ACC112 (cell line): ENCODE measurements at regions not wholly inside any gene's neighbourhood (a gene's known extent, or its start where the extent isn't known, plus 50 kb on each side); places are given as distances from the start of the nearest gene placed in this dataset.

Experiments
- H2AFZ ChIP-seq: fragments of 200-600 bp; sonication (generic); one replicate; pipeline ENCODE4 v1.6.0; 2017; ENCODE audit warnings: antibody characterized with exemption, low read length; ENCODE audit not compliant: unreplicated experiment
- H3K27ac ChIP-seq: fragments of 200-600 bp; sonication (generic); 2 replicates; pipeline ENCODE4 v1.5.1; 2014; ENCODE audit warnings: low read depth, mild to moderate bottlenecking, antibody characterized with exemption, low read length, moderate library complexity
- H3K27me3 ChIP-seq: fragments of 200-600 bp; sonication (generic); 2 replicates; pipeline ENCODE4 v1.6.1; 2014; ENCODE audit warnings: mild to moderate bottlenecking, antibody characterized with exemption, low read length, moderate library complexity, mixed read lengths; ENCODE audit not compliant: insufficient read depth
- H3K36me3 ChIP-seq: fragments of 200-600 bp; sonication (generic); 2 replicates; pipeline ENCODE4 v1.6.1; 2016; ENCODE audit warnings: mild to moderate bottlenecking, antibody characterized with exemption, low read length, moderate library complexity, mixed read lengths; ENCODE audit not compliant: insufficient read depth
- H3K4me1 ChIP-seq: fragments of 200-600 bp; sonication (generic); one replicate; pipeline ENCODE4 v1.6.1; 2016; ENCODE audit warnings: low read length, mixed read lengths; ENCODE audit not compliant: insufficient read depth, unreplicated experiment, control insufficient read depth
- H3K4me3 ChIP-seq: fragments of 200-600 bp; sonication (generic); 2 replicates; pipeline ENCODE4 v1.5.1; 2014; ENCODE audit warnings: mild to moderate bottlenecking, low read depth, low read length
- H3K79me2 ChIP-seq: fragments of 200-600 bp; sonication (generic); one replicate; pipeline ENCODE4 v1.6.0; 2016; ENCODE audit warnings: low read length; ENCODE audit not compliant: control insufficient read depth, unreplicated experiment, insufficient read depth

DNA sequence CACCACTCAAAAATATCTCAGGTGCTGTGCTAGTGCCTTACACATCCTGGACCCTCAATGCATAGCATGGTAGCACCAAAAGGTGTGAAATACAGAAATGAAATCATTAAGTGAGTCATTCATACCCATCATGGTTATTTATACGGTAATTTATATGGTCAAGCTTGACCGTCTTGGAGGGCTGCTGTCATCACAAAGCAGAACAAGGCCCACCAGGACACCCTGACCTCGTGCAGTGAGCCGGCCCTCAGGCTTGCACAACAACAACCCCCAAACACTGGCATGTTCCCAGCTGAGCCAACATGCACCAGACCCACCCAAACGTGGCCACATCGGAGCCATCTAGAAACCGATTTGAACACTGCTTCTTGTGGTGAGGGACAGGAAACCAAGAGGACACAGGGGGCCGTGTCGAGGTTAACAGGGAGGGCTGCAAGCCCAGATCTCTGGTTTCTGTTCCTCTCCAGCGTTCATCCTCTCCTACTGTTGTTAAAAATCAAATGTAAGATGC is 378.5 kb upstream of the ID2 start:
- no peak overlapping the region for H2AFZ ChIP-seq
- H3K4me1 ChIP-seq = peaks cover 5% of the 10 kb centered on the region
- H3K27me3 ChIP-seq = no peaks in the 10 kb centered on the region
- H3K36me3 ChIP-seq = no peaks in the 10 kb centered on the region
- no peak overlapping the region for H3K4me3 ChIP-seq
- no peaks in the 10 kb centered on the region for H3K79me2 ChIP-seq
- H3K27ac ChIP-seq = no peak overlapping the region

DNA sequence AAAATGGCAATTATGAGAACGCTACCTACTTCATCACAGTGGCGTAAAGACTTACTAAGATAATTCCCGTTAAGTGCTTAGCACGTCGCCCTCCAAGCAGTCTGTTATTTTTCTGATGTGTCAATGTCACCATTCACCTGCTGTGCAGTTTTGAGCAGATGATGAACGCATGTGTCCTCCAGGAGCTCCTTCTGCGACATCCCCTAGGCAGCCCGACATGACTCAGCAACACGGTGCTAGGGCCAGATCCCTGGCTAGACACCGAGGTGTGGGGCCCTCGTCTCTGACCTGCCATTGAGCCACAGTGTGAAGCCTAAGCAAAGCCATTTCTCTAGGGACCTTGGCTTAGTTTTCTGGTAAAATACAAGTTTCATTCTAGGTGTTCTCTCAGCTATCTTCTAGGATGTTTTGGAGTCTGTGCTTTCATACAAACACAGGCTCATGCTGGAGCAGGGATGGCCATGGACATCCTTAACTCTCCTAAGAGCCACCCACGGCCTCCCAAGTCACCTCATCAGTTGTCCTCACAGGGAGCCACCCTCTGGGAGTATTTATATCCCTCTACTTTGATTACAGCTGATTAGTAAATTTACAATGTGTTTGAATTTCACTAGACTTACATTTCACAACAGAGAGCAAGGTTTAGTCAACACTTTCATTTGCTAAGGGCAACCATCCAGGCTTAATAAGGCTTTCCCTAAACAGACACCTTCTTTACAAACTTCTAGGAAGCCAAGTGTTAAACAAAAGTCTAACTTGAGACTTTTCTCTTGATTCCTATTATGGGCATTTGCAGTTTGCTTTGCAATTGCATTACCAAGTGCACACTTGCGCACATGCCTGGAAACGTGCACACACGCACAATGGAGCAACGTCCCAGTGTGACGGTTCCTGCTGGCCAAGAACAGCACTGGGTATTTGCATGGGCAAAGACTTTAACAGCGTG is 376.8 kb upstream of the ID2 start:
- no peaks in the 10 kb centered on the region for H3K79me2 ChIP-seq
- no peaks in the 10 kb centered on the region for H3K36me3 ChIP-seq
- H3K4me1 ChIP-seq = peaks cover 5% of the 10 kb centered on the region
- no peak overlapping the region for H2AFZ ChIP-seq
- no peak overlapping the region for H3K4me3 ChIP-seq
- H3K27me3 ChIP-seq = no peaks in the 10 kb centered on the region
- no peak overlapping the region for H3K27ac ChIP-seq

- H3K4me3 ChIP-seq = no peak overlapping the region
- H3K79me2 ChIP-seq = no peaks in the 10 kb centered on the region
- H3K4me1 ChIP-seq = peaks cover 5% of the 10 kb centered on the region
- H3K27me3 ChIP-seq = no peaks in the 10 kb centered on the region
- no peak overlapping the region for H2AFZ ChIP-seq
- H3K36me3 ChIP-seq = no peaks in the 10 kb centered on the region
- H3K27ac ChIP-seq = no peak overlapping the region
Observed at GRCh38 chr2:8306530-8307351, 375.1 kb upstream of the ID2 start.

DNA sequence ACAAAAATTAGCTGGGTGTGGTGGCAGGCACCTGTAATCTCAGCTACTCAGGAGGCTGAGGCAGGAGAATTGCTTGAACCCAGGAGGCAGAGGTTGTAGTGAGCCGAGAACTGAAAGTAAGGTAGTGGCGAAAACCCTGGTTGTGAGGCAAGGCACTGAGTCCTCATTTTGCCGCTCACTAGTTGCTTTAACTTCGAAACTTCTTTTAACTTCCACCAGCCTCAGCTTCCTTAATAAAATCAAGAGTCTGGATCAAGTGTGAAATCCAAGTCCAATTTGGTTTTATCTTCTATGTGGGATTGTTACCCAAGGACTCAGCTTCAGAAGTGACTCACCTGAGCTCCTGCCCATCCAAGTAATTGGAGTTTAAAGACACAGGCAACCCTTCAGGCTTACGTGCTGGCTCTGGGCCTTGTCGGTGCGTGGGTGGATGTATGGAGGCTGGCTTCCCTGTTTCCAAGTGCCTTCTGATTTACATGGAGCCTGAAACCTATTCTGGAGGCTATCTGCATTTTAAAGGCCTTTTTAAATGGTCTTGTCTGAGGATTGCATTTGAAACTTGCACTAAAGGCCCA is 374.2 kb upstream of the ID2 start:
- no peak overlapping the region for H3K27ac ChIP-seq
- H3K4me1 ChIP-seq = peaks cover 5% of the 10 kb centered on the region
- no peaks in the 10 kb centered on the region for H3K27me3 ChIP-seq
- no peaks in the 10 kb centered on the region for H3K79me2 ChIP-seq
- no peak overlapping the region for H2AFZ ChIP-seq
- no peak overlapping the region for H3K4me3 ChIP-seq
- no peaks in the 10 kb centered on the region for H3K36me3 ChIP-seq

GRCh38 chr2:8309131-8309530 is 372.7 kb upstream of the ID2 start:
- Histone ChIP-seq H3K79me2 (no peaks in the 10 kb centered on the region), H3K4me3 (no peak overlapping the region), H2AFZ (no peak overlapping the region), H3K4me1 (peaks cover 5% of the 10 kb centered on the region), H3K27ac (no peak overlapping the region), H3K36me3 (no peaks in the 10 kb centered on the region), H3K27me3 (no peaks in the 10 kb centered on the region)

DNA sequence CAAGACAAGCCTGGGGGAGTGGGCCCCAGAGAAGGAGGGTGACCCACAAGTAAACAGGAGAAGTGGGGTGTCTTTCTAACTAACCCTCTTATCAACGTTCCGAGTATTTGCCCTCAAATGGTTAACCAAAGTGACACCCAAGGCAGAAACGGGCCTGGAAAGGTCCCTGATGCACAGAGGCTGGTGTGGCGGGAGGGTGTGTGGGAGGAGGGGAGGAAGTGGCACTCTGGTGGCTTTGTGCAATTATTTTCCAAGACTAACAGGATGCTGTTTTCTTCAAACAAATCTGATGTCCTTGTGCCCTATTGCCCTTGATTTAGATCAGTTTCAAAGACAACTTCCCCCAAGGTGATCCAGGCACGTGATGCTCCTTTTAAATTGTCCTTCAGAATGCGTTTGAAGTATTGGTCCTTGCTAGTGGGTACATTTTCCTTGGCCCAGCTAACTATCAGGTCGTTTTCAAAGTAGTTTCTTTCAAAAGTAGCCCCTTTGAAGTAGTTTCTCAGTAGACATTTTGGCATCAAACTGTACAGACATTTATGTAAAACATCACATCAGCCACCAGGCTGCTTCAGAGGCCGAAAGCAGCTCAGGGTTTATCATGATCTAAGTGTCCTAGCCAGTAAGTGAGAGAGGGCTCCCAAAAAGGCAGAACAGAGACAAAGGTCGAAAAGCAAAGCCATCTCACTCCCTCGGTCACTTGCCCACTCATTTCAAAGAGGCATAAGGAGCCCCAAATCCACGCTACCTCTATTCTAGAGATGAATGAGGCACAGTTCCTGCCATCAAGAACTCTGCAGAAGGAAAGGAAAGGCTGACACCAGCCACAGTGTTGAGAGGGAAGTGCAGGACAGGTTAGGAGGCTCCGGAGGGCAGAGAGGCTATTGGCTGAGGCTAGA is 371.1 kb upstream of the ID2 start:
- Histone ChIP-seq H3K4me1 (peaks cover 5% of the 10 kb centered on the region), H3K27ac (no peak overlapping the region), H3K79me2 (no peaks in the 10 kb centered on the region), H3K36me3 (no peaks in the 10 kb centered on the region), H2AFZ (no peak overlapping the region), H3K27me3 (no peaks in the 10 kb centered on the region), H3K4me3 (no peak overlapping the region)

DNA sequence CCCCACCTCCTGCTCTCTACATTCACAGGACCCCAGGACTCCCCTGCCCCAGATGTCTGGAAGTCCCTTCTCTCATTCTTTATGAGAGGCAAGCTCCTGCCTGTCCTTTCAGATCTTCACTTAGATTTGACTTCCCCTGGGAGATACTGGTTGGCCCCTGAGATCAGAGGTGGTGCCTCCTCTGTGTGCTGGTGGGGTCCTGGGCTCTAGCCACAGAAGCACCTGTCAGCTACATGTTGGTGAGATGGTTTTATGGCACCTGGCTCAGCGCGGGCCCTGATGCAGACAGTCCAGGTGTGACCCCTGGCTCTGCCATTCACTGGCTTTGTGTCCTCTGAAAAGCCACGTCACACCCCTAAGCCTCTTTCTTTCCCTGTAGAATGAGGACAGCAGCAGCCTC is 369.6 kb upstream of the ID2 start:
- Histone ChIP-seq H3K27ac (no peak overlapping the region), H3K4me1 (no peaks in the 10 kb centered on the region), H3K27me3 (no peaks in the 10 kb centered on the region), H3K36me3 (no peaks in the 10 kb centered on the region), H3K79me2 (no peaks in the 10 kb centered on the region), H2AFZ (no peak overlapping the region), H3K4me3 (no peak overlapping the region)

- Histone ChIP-seq H3K27me3 (no peaks in the 10 kb centered on the region), H3K79me2 (no peaks in the 10 kb centered on the region), H3K36me3 (no peaks in the 10 kb centered on the region), H3K27ac (no peak overlapping the region), H3K4me3 (no peak overlapping the region), H3K4me1 (no peaks in the 10 kb centered on the region), H2AFZ (no peak overlapping the region)
Observed at GRCh38 chr2:8312861-8313830, 368.7 kb upstream of the ID2 start.

DNA sequence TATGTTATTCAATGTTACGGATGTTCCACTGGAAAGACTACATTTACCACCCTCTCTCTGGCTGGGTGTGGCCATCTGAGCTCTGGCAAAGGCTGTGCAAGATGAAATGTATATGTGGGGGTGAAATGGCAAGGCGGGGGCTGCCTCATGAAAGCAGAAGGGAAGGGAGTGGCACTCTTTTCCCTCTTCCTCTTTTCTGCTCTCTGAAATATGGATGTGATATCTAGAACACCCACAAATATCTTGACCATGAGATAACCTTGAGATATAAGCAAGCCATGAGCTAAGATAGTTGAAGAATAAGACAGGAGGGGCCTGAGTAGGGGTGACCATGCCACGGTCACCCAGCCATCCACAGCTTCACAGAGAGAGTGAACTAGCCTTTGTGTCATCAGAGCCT is 367.8 kb upstream of the ID2 start:
- H3K79me2 ChIP-seq = no peaks in the 10 kb centered on the region
- H3K4me1 ChIP-seq = no peaks in the 10 kb centered on the region
- H3K27ac ChIP-seq = no peak overlapping the region
- H3K27me3 ChIP-seq = no peaks in the 10 kb centered on the region
- H2AFZ ChIP-seq = no peak overlapping the region
- no peak overlapping the region for H3K4me3 ChIP-seq
- H3K36me3 ChIP-seq = no peaks in the 10 kb centered on the region
